ENCODE measurements at regions not wholly inside any gene's neighbourhood (a gene's known extent, or its start where the extent isn't known, plus 50 kb on each side); places are given as distances from the start of the nearest gene placed in this dataset.

- DNase-seq (ENCODE audit: low read depth): no peak
- no peak overlapping the region for H3K4me3 ChIP-seq (ENCODE audit: low read depth, low read length)
- TF ChIP-seq CTCF (conservative IDR thresholded peaks at IDR 0.05; ENCODE audit: low read depth, low read length): no peak
These were observed 143.8 kb downstream of the RNF152 start for GRCh38 chr18:61749031-61749430.

- no peak overlapping the region for H3K4me3 ChIP-seq (ENCODE audit: low read depth, low read length)
- no peak for DNase-seq (ENCODE audit: low read depth)
- TF ChIP-seq CTCF (conservative IDR thresholded peaks at IDR 0.05; ENCODE audit: low read depth, low read length): no peak
These were observed 144.8 kb downstream of the RNF152 start for GRCh38 chr18:61748004-61748403.

- no peak overlapping the region for H3K4me3 ChIP-seq (ENCODE audit: low read depth, low read length)
- peak; percentile 18 for DNase-seq (ENCODE audit: low read depth)
- TF ChIP-seq CTCF (conservative IDR thresholded peaks at IDR 0.05; ENCODE audit: low read depth, low read length): no peak
These were observed 148.9 kb downstream of the RNF152 start for GRCh38 chr18:61743775-61744531.

- no peak for DNase-seq (ENCODE audit: low read depth)
- TF ChIP-seq CTCF (conservative IDR thresholded peaks at IDR 0.05; ENCODE audit: low read depth, low read length): no peak
- H3K4me3 ChIP-seq (ENCODE audit: low read depth, low read length): no peak overlapping the region
These were observed 150.0 kb downstream of the RNF152 start for GRCh38 chr18:61742565-61743429.

GRCh38 chr18:61741881-61742454, 150.8 kb downstream of the RNF152 start:
- no peak overlapping the region for H3K4me3 ChIP-seq (ENCODE audit: low read depth, low read length)
- no peak for TF ChIP-seq CTCF (conservative IDR thresholded peaks at IDR 0.05; ENCODE audit: low read depth, low read length)
- DNase-seq (ENCODE audit: low read depth): no peak

GRCh38 chr18:61738488-61738887, 154.3 kb downstream of the RNF152 start:
- peak; percentile 36 for DNase-seq (ENCODE audit: low read depth)
- H3K4me3 ChIP-seq (ENCODE audit: low read depth, low read length): no peak overlapping the region
- no peak for TF ChIP-seq CTCF (conservative IDR thresholded peaks at IDR 0.05; ENCODE audit: low read depth, low read length)
